NB4 (cell line): ENCODE measurements at regions not wholly inside any gene's neighbourhood (a gene's known extent, or its start where the extent isn't known, plus 50 kb on each side); places are given as distances from the start of the nearest gene placed in this dataset.

Experiments used
- POLR2A ChIP-seq: IDR thresholded peaks from 2 replicates; pipeline ENCODE4 v1.6.1; 2011; ENCODE audit warnings: mild to moderate bottlenecking; ENCODE audit not compliant: insufficient read length; ENCODE audit errors: extremely low read depth
- TF ChIP-seq, protein P1 (sequence below): IDR thresholded peaks from one replicate; pipeline ENCODE4 v1.5.1; 2012; ENCODE audit warnings: low read depth, low read length
- TF ChIP-seq, protein P2 (sequence below): IDR thresholded peaks from 2 replicates; pipeline ENCODE4 v1.6.1; 2011; ENCODE audit warnings: low read depth, low read length

DNA sequence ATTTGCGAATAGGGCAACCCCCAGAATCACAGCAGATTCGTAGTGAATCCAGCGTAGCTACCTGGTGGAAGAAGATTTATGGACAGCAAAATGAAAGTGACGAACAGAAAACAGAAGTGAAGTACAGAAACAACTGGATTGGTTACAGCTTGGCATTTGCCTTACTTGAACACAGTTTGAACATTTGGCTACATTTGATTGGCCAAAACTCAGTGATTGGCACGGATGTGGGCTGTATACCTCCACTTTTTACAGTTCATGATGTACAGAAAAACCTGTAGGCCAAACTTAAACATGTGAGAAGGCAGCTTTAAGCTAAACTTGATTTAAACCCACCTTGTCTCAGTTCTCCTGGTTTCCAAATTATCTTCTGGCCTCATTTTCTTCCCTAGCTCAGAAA is 49.9 kb upstream of the AMN1 start:
- TF ChIP-seq, protein P1, sequence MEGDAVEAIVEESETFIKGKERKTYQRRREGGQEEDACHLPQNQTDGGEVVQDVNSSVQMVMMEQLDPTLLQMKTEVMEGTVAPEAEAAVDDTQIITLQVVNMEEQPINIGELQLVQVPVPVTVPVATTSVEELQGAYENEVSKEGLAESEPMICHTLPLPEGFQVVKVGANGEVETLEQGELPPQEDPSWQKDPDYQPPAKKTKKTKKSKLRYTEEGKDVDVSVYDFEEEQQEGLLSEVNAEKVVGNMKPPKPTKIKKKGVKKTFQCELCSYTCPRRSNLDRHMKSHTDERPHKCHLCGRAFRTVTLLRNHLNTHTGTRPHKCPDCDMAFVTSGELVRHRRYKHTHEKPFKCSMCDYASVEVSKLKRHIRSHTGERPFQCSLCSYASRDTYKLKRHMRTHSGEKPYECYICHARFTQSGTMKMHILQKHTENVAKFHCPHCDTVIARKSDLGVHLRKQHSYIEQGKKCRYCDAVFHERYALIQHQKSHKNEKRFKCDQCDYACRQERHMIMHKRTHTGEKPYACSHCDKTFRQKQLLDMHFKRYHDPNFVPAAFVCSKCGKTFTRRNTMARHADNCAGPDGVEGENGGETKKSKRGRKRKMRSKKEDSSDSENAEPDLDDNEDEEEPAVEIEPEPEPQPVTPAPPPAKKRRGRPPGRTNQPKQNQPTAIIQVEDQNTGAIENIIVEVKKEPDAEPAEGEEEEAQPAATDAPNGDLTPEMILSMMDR: no peak
- no peak for TF ChIP-seq POLR2A
- TF ChIP-seq, protein P2, sequence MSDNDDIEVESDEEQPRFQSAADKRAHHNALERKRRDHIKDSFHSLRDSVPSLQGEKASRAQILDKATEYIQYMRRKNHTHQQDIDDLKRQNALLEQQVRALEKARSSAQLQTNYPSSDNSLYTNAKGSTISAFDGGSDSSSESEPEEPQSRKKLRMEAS: no peak
